HG03521 (cell line): ENCODE measurements at regions not wholly inside any gene's neighbourhood (a gene's known extent, or its start where the extent isn't known, plus 50 kb on each side); places are given as distances from the start of the nearest gene placed in this dataset.
"Not testable (repeated sequence)": the region's sequence is repeated elsewhere in the genome, so short reads cannot be mapped to it uniquely, and the experiment has no call there.

Experiments
- ATAC-seq: cut with Tn5 transposase; IDR thresholded peaks from one replicate; pipeline ENCODE4 v1.9.1; 2021; ENCODE audit warnings: mild to moderate bottlenecking, moderate library complexity; ENCODE audit not compliant: unreplicated experiment

DNA sequence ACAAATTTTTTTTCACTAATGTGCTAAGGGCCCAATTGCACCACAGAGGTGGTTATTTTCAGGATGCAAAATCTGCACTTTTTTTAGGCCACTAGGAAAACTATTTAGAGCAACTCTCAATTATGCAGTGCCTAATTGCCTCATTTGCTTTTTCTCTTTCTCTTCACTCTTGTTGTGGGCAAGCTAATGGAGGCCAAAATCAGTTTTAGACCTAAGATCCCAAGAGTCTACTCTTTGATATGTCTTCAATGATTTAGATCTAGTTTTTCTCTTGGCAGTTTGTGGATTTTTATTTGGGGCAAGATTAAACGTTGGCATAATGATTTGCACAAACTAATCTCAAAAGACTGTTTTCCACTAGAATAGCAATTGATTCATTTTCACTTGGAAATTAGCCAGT is 1996.9 kb downstream of the LRRC4C start:
- ATAC-seq = no peak

DNA sequence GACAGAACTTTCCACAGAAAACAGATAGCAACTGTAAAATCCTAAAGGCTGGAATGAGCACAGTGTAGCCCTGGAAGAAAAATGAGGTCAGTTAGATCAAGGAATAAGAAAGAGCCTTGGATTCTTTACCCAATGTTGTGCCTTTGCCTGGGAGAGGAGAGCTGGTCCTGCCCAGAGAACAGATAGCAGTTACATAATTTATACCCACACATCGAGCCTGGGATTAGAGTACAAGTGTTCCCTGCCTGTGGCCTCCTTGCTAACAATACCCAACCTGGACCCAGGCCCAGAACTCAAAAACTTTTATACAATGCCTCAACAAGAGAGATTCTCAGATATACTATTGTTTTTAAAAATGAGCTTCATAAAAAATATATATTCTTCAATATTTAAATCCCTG is 1998.4 kb downstream of the LRRC4C start:
- no peak for ATAC-seq

DNA sequence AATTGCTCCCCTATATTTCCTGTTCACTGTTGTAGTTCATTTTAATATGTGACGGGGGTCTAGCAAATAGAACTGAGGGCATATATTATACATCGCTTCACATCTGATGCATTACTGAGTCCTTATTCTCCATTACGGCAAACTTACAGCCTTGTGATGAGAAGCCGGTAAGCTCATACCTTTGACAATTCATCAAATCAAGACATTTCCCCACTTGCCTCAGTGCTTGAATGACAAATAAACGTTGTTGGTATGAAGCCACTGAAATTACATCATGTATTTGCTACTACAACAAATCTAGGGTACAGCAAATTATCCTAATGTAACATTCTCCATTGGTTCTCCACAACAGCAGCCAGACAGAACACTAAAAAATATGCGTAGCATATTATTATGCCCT is 1999.8 kb downstream of the LRRC4C start:
- no peak for ATAC-seq

DNA sequence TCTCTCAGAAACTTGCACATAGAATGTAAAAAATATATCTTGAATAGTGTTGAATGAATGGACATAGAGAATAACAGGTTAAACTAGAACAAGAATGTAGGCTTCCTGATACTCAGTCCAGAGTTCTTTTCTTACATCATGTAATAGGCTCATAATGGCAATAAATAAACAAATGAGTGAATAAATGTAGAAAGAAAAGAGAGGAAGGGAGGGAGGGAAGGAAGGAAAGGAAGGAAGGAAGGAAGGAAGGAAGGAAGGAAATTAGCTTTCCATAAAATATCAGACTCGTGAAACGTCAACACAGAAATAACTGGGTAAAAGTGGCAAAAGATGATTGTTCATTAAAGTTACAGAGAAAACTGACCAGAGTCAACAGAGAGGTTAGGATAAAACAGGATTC is 2001.0 kb downstream of the LRRC4C start:
- ATAC-seq = no peak

DNA sequence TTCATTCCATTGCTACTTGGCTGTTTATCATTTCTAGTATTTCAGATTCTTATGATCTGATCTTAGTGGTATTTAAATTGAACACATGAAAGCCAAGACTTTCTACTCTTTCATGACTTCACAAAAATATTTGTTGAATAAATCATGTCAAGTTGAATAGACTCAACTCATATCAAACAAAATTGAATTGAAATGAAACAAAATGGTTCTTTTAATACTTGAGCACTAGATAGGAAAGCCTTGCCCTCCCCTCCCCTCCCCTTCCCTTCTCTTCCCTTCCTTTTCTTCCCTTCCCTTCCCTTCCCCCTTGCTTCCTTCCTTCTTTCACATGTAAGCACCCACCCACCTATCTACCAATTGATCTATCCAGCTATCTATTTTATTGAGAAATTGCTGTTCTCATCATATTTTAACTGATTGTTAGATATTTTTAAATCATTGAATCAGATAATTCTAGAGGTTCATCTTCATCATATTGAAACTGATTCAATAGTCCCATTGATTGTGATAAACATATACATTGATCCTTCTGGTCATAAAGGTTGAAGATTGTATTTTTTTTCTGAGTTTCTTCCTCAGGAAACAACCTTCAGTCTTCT is 2015.9 kb downstream of the LRRC4C start:
- ATAC-seq = no peak

DNA sequence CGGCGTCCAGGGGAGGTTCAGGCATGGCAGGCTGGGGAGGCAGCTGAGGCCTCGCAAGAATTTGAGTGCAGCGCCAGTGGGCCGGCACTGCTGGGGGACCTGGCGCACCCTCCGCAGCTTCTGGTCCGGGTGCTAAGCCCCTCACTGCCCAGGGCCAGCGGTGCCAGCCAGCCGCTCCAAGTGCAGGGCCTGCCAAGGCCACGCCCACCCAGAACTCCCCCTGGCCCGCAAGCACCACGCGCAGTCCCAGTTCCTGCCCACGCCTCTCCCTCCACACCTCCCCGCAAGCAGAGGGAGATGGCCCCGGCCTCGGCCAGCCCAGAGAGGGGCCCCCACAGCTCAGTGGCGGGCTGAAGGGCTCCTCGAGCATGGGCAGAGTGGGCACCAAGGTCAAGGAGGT is 2017.3 kb downstream of the LRRC4C start:
- no peak for ATAC-seq

DNA sequence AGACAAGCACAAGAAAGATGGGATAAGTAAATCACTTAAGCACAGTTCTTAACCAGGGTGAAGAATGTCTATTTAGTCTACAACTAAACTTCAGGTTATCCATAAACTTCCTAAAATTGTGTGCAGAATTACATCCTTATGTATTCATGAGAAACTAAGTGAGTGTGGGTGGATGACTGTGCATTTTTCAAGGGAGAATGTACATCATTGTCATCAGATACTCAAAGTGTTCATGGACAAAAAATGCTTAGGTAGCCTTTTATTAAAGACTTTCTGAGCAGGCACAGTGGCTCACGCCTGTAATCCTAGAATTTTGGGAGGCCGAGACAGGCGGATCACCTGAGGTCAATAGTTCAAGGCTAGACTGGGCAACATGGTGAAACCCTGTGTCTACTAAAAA is 2023.8 kb downstream of the LRRC4C start:
- ATAC-seq = no peak

DNA sequence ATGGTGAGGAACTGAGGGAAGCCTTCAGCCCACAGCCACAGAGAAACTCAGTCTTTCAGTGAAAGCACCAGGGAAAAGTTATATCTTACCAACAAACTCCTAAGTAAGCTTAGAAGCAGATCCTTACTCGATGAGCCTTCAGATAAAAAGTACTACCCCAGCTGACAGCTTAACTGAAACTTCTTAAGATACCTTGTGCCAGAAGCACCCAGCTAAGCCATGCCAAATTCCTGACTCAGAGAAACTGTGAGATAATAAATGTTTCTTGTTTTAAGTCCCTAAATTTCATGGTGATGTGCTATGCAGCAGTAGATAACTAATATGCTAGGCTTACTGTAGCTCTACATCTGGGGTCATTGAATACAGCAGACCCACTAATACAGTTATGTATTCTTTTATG is 2025.0 kb downstream of the LRRC4C start:
- no peak for ATAC-seq

DNA sequence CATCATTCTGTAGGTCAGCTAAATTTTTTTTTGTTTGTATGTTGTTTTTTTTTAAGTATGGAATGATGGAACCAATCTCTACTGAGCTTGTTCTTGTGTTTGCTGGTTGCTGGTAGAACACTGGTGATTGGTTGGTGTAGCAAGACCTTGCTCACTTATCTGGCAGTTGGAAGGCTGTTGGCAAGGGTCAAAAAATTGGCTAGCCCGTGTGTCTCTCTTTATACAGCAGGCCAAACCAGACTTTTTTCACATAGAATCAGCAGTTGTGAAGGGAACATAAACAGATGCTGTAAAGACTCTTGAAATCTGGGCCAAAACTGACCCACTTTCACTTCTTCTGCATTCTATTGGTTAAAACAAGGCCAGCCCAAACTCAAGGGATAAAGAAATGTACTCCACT is 2026.5 kb downstream of the LRRC4C start:
- ATAC-seq = no peak

DNA sequence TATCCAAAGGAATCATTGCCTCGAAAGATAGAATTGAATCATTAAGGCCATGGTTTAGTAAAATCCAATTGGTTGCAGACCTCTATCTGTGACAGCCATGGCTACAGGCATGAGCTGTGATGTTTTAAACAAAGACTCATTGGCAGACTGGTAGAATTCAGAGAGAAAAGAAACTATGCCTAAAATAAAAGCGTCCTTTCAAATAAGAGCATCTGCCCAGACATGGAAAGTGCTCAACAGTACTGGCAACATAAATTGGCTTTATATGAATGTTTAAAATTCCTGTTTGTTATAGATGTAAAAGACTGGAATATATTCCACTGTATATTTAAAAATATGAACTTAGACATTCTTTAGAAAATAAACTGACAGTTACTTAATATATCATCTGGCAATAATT is 2034.2 kb downstream of the LRRC4C start:
- no peak for ATAC-seq

DNA sequence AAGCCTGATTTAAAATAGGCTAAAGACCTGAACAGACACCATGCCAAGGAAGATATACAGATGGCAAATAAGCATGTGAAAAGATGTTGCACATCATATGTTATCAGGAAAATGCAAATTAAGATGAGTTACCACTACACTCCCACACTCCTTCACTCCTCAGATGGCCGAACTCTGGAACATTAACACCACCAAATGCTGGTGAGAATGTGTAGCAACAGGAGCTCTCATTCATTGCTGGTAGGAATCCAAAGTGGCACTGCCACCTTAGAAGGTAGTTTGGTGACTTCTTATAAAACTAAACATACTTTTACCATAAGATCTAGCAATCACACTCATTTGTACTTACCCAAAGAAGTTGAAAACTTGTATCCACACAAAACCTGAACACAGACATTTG is 2047.3 kb downstream of the LRRC4C start:
- ATAC-seq = no peak

DNA sequence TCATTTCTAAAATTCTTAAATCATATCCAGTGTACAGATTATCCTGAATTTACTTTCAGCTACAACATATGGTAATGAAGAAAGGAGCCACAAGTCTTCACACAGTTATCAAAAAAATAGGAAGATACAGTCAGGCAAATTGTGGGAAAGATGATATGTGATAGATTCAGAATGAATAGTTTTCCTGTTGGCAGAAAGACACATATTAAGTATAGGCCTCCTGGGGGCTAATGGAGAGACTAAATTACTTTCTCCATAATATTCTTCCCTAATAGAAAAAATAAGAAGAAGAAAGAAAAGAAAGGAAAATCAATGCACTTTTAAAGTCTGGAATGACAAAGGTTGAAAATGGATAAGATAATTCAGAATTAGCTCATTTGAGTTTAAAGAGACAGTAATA is 2073.5 kb downstream of the LRRC4C start:
- no peak for ATAC-seq

DNA sequence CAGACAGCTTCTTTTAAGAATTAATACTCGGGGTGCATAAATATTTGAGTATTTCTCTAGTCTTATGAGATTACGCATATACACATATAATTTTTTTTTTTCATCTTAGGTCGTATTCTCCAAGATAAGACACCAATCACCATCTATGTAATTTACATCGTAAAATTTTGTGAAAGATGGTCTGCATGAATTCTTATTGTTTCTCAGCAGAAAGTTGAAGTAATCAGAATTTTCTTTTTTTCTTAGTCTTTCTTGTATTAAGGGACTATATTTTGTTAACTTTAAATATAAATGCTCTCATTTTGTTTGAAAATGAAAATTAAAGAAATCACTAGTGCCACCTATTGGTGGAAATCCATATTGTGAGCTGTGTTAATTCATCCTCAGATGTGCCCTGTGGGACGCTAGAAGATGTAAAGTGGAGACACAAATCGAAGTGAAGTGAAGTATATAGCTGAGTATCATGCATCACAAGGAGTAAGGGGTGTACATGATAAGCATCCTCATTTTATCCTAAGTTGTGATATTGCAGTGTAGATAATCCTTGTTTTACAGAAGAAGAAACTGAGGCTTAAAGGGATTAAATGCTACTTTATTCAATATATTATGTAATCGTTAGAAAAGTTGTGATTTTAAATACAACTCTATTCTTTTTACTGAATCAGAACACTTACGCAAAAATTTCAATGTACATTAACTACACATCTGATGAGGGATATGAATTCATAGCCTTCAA is 2084.3 kb downstream of the LRRC4C start:
- no peak for ATAC-seq

DNA sequence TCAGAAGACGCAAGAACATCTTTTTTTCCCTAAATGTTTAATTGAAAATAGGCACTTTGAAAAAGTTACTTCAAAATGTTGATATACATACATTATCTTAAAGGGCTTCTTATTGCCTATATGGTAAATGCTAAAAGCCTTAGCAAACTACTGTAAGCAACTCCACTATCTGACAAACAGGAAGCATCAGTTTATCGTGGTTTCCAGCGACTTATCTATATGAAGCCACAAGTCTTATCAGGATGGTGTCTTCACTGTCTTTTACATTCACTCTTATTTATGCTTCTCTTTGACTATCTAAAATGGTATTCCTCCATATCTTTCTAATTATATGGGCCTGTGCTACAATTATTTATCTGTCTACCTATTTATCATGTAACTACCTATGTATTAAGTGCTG is 2091.9 kb downstream of the LRRC4C start:
- ATAC-seq = no peak

DNA sequence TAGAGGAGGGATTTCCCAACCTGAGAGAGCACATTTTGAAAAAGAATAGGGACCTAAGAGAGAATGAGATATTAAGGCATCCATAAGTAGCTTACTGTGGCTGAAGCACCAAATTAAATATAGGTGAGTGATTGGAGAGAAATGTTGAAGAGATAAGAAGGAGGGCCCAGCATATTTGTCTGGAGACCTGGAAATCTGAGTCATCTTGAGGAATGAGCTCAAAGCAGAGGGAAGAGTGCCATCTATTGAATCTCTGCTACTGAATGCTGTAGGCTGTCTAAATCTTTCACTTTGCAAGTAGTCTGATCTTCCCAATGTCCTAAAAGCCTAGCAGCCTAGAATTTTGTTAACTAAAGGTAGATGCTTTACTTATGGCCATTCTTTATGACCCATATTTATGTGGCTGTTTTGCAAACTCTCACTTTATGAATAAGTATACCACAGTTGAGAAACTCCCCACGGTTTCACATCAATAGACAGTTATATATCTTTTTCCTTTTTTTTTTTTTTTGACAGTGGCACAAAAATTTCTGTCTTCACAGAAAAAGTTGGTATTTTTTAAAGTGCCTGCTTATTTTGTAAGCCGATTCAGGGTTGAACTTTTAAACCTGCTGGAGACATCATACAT is 2093.5 kb downstream of the LRRC4C start:
- ATAC-seq = no peak

DNA sequence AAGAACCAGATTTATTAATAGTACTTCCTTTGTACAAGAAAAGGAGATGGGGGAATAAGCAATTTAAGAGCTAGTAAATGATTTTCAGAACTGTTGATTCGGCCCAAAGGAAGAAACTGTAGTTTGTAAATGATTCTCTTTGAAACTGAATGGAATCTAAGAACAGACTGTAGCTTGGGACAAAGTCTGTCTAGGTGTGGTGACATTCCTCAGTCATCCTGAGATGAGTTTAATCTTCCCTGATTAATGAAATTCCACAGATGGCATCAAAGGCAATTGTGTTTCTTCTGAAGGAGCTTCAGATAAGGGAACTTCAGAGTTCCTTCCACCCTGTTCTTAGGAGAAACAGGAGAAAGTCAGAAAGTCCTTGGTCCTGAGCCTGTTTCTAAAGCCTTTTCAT is 2095.9 kb downstream of the LRRC4C start:
- no peak for ATAC-seq

DNA sequence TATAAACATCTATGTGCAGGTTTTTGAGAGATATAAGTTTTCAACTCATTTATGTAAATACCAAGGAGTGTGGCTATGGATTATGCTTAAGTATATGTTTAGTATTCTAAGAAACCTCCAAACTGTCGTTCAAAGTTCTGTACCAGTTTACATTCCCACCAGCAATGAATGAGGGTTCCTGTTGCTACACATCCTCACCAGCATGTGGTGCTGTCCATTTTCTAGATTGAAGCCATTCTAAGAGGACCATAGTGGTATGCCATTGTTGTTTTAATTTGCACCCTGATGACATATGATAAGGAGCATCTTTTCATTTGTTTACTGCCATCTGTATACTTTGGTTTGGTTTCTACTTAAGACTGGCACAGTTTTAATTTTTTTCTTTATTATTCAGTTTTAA is 2097.9 kb downstream of the LRRC4C start:
- no peak for ATAC-seq

DNA sequence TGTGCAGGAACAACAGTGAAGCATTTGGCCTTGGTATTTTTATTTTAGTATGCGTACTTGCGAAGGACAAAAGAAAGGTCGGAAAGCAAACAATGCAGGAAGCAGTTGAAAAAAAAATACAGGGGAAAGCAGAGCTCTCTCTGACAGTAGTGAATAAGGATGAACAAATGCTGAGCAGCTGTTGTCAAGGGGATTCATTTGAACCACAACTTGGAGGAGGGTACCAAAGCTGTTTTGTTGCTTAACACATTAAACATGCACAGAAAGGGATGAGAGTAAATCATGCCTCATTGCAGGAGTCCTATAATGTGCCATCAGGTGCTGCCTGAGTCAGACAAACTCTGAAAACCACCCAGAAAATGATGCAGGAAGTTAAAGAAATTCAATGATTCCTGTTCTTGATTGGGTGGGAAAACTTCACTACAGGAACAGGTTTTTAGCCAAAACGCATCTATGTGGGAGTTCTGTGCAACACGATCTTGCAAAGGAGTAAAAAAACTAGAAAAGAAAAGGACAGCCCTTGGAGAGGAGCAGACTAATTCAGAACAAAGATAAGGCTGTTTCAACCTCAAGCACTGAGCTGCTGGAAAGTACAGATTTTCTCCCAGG is 2113.5 kb downstream of the LRRC4C start:
- ATAC-seq = no peak

DNA sequence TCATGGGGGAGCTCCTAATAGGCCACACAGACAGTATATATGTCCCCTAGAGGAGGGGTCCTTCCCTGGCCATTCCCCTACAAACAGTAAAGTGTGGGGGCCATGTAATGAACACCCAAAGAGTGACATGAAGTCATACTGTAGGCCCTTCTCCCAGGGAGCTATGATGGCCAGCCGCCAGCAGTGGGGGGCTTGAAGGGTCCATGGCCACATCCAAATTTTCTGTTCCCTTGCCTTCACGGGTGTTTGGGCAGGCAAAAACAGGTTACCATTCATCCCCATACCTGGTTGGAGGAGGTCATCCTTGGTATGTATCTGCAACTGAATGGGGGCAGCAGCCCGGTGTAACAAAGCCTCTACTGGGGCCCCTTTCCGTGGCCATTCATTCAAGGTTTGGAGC is 2118.0 kb downstream of the LRRC4C start:
- no peak for ATAC-seq

DNA sequence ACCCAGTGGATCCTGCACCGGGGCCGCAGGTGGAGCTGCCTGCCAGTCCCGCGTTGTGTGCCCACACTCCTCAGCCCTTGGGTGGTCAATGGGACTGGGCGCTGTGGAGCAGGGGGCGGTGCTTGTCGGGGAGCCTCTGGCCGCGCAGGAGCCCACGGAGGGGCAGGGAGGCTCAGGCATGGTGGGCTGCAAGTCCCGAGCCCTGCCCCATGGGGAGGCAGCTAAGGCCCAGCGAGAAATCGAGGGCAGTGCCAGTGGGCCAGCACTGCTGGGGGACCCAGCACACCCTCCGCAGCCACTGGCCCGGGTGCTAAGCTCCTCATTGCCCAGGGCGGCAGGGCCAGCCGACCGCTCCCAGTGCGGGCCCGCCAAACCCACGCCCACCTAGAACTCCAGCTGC is 2126.4 kb downstream of the LRRC4C start:
- ATAC-seq = not testable (repeated sequence)

DNA sequence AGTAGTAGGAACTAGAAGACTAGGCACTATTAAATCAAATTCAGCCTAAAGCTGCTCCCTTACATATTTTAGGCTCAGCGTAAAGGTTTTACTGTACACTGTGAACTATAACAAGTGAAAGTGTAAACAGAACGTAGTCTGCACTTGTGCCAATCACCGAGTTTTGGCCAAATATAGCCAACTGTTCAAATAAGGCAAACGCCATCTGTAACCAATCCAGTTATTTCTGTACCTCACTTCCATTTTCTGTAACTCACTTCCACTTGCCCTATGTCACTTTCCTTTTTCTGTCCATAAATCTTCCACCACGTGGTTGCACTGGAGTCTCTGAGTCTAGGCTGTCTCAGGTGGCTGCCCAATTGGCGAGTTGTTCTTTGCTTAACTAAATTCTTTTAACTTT is 2132.2 kb downstream of the LRRC4C start:
- ATAC-seq = no peak

DNA sequence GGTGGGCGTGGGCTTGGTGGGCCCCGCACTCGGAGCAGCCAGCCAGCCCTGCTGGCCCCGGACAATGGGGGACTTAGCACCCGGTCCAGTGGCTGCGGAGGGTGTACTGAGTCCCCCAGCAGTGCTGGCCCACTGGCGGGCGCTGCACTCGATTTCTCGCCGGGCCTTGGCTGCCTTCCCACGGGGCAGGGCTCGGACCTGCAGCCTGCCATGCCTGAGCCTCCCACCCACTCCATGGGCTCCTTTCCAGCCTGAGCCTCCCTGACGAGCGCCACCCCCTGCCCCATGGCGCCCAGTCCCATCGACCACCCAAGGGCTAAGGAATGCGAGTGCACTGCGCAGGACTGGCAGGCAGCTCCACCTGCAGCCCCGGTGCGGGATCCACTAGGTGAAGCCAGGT is 2147.6 kb downstream of the LRRC4C start:
- not testable (repeated sequence) for ATAC-seq
